PC-9 (cell line): ENCODE measurements at regions not wholly inside any gene's neighbourhood (a gene's known extent, or its start where the extent isn't known, plus 50 kb on each side); places are given as distances from the start of the nearest gene placed in this dataset.

Experiments used
- BruUV-seq: library from RNA; stranded (reverse); fragments of 400-500 nt; replicated peaks from 2 replicates; lab custom pipeline; 2021; lab: Mats Ljungman, UMichigan
- CTCF ChIA-PET: fragments of 300-600 bp; sonication (Branson Sonifier 250); formaldehyde crosslinking; loops from one replicate; lab custom pipeline; 2022; ENCODE audit warnings: antibody characterized with exemption; lab: Charles Lee
- POLR2A ChIA-PET: fragments of 300-600 bp; sonication (Branson Sonifier 250); formaldehyde crosslinking; loops from one replicate; lab custom pipeline; 2022; ENCODE audit warnings: antibody characterized with exemption; ENCODE audit not compliant: unreplicated experiment; lab: Charles Lee
- DNase-seq, 2 experiments: peaks; one replicate each; pipeline versions ENCODE4 v3.0.0 to v3.0.0-alpha.2; 2015 to 2022; ENCODE audit warnings: mixed read lengths in 1 of 2
- H2AFZ ChIP-seq: fragments of 200-600 bp; sonication (generic); 2 replicates; pipeline ENCODE4 v1.8.1; 2017; ENCODE audit warnings: antibody characterized with exemption
- H3F3A ChIP-seq: fragments of 200-600 bp; sonication (generic); 2 replicates; pipeline ENCODE4 v1.8.1; 2017; ENCODE audit warnings: antibody characterized with exemption, mild to moderate bottlenecking, low read depth; ENCODE audit not compliant: insufficient read depth
- H3K27ac ChIP-seq: fragments of 200-600 bp; sonication (generic); 2 replicates; pipeline ENCODE4 v1.6.1; 2016; ENCODE audit warnings: mixed run types
- H3K27me3 ChIP-seq: fragments of 200-600 bp; sonication (generic); 2 replicates; pipeline ENCODE4 v1.6.1; 2016; ENCODE audit warnings: low read depth, mixed run types; ENCODE audit not compliant: insufficient read depth
- H3K36me3 ChIP-seq: fragments of 200-600 bp; sonication (generic); 2 replicates; pipeline ENCODE4 v1.6.1; 2016; ENCODE audit warnings: low read depth, mixed run types
- H3K4me1 ChIP-seq: fragments of 200-600 bp; sonication (generic); replicated peaks from 2 replicates; pipeline ENCODE4 v1.6.1; 2016; ENCODE audit warnings: mixed run types; ENCODE audit not compliant: insufficient read depth
- H3K4me2 ChIP-seq: fragments of 200-600 bp; sonication (generic); 2 replicates; pipeline ENCODE4 v1.6.1; 2017; ENCODE audit warnings: mixed run types
- H3K4me3 ChIP-seq: fragments of 200-600 bp; sonication (generic); 2 replicates; pipeline ENCODE4 v1.6.1; 2016; ENCODE audit warnings: mixed run types
- H3K79me2 ChIP-seq: fragments of 200-600 bp; sonication (generic); 2 replicates; pipeline ENCODE4 v1.6.1; 2017; ENCODE audit warnings: low read depth, mixed run types
- H3K9me2 ChIP-seq: fragments of 200-600 bp; sonication (generic); 2 replicates; pipeline ENCODE4 v1.8.1; 2017; ENCODE audit warnings: mild to moderate bottlenecking; ENCODE audit not compliant: insufficient read depth
- H3K9me3 ChIP-seq: fragments of 200-600 bp; sonication (generic); 2 replicates; pipeline ENCODE4 v1.8.1; 2016; ENCODE audit warnings: low read depth; ENCODE audit not compliant: insufficient read depth
- H4K20me1 ChIP-seq: fragments of 200-600 bp; sonication (generic); 2 replicates; pipeline ENCODE4 v1.8.1; 2017; ENCODE audit not compliant: insufficient read depth
- EZH2 ChIP-seq: fragments of 200-600 bp; sonication (generic); IDR thresholded peaks from 2 replicates; pipeline ENCODE4 v1.8.0; 2017; ENCODE audit warnings: antibody characterized with exemption, low read depth
- intact Hi-C: fragments of 100-400 bp; cut with micrococcal nuclease; formaldehyde crosslinking; loops from one replicate; pipeline ENCODE4 v1.10.0; 2022; ENCODE audit not compliant: unreplicated experiment
- TF ChIP-seq, protein P1 (sequence below): fragments of 200-600 bp; sonication (generic); conservative IDR thresholded peaks from 2 replicates; pipeline ENCODE4 v1.6.1; 2017; ENCODE audit warnings: mixed run types, antibody characterized with exemption, mild to moderate bottlenecking, moderate library complexity

DNA sequence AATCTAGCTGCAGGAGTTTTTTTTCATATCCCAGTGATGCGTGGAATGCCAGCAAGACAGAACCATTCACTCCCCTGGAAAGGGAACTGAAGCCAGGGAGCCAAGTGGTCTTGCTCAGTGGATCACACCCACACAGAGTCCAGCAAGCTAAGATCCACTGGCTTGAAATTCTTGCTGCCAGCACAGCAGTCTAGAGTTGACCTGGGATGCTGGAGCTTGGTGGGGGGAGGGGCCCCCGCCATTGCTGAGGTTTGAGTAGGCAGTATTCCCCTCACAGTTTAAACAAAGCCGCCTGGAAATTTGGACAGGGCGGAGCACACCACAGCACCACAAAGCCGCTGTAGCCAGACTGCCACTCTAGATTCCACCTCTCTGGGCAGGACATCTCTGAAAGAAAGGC lies 86.9 kb upstream of the STXBP6 start:
- intact Hi-C loops, result no loop called here
- H3F3A ChIP-seq, result no peaks in the 10 kb centered on the region
- H4K20me1 ChIP-seq, result no peaks in the 10 kb centered on the region
- no peaks in the 10 kb centered on the region for H3K9me3 ChIP-seq
- no peak overlapping the region for H3K27ac ChIP-seq
- no peak for TF ChIP-seq EZH2
- TF ChIP-seq, protein P1, sequence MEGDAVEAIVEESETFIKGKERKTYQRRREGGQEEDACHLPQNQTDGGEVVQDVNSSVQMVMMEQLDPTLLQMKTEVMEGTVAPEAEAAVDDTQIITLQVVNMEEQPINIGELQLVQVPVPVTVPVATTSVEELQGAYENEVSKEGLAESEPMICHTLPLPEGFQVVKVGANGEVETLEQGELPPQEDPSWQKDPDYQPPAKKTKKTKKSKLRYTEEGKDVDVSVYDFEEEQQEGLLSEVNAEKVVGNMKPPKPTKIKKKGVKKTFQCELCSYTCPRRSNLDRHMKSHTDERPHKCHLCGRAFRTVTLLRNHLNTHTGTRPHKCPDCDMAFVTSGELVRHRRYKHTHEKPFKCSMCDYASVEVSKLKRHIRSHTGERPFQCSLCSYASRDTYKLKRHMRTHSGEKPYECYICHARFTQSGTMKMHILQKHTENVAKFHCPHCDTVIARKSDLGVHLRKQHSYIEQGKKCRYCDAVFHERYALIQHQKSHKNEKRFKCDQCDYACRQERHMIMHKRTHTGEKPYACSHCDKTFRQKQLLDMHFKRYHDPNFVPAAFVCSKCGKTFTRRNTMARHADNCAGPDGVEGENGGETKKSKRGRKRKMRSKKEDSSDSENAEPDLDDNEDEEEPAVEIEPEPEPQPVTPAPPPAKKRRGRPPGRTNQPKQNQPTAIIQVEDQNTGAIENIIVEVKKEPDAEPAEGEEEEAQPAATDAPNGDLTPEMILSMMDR, result no peak
- H3K4me1 ChIP-seq, result no peaks in the 10 kb centered on the region
- no peaks in the 10 kb centered on the region for H3K27me3 ChIP-seq
- H3K9me2 ChIP-seq, result no peaks in the 10 kb centered on the region
- H3K79me2 ChIP-seq, result no peaks in the 10 kb centered on the region
- POLR2A ChIA-PET, result interaction anchor here (0.6 kb wide), 1 partner anchor 62 kb away, joined by 6 read pairs; no protein-coding TSS in a partner anchor
- CTCF ChIA-PET, result interaction anchor here (0.6 kb wide), 1 partner anchor 1145 kb away, joined by 3 read pairs; no protein-coding TSS in a partner anchor
- no peaks in the 10 kb centered on the region for H3K36me3 ChIP-seq
- H3K4me3 ChIP-seq, result no peak overlapping the region
- no TSS peak for BruUV-seq
- DNase-seq, result no peak
- no peak overlapping the region for H2AFZ ChIP-seq
- H3K4me2 ChIP-seq, result no peak overlapping the region

DNA sequence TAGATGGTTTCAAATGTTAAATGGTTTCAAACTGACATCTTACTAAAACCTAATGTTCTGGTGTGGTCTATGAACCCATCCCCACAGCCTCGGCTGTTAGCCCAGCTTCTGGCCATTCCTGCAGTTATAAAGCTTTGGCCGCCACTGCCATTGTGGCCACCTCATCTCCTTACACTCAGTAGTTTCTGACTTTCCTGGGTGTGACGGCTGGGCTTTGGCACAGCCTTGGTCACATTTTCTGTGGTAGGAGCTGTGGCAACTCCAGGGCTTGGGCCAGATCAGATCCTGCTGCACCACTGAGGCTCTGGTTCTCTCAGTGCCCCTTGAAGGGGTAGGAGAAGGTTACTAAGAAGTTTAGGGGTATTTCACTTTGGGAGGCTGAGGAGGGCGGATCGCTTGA lies 84.2 kb upstream of the STXBP6 start:
- no peaks in the 10 kb centered on the region for H3K79me2 ChIP-seq
- no peak overlapping the region for H3K27ac ChIP-seq
- no peaks in the 10 kb centered on the region for H3K4me1 ChIP-seq
- CTCF ChIA-PET, result interaction anchor here (0.5 to 2.5 kb wide), 2 partner anchors 90 to 328 kb away, joined by 3 to 11 read pairs; no protein-coding TSS in a partner anchor
- H3K27me3 ChIP-seq, result no peaks in the 10 kb centered on the region
- H4K20me1 ChIP-seq, result no peaks in the 10 kb centered on the region
- TF ChIP-seq, protein P1, result no peak
- no peak for TF ChIP-seq EZH2
- H2AFZ ChIP-seq, result no peak overlapping the region
- H3K9me2 ChIP-seq, result no peaks in the 10 kb centered on the region
- H3K36me3 ChIP-seq, result no peaks in the 10 kb centered on the region
- no peak for DNase-seq
- no TSS peak for BruUV-seq
- intact Hi-C loops, result loop anchor here (5.0 kb wide), 1 partner anchor 127 kb away; no protein-coding TSS in a partner anchor
- H3K4me2 ChIP-seq, result no peak overlapping the region
- no peaks in the 10 kb centered on the region for H3F3A ChIP-seq
- H3K9me3 ChIP-seq, result no peaks in the 10 kb centered on the region
- POLR2A ChIA-PET, result no interaction called here
- H3K4me3 ChIP-seq, result no peak overlapping the region

DNA sequence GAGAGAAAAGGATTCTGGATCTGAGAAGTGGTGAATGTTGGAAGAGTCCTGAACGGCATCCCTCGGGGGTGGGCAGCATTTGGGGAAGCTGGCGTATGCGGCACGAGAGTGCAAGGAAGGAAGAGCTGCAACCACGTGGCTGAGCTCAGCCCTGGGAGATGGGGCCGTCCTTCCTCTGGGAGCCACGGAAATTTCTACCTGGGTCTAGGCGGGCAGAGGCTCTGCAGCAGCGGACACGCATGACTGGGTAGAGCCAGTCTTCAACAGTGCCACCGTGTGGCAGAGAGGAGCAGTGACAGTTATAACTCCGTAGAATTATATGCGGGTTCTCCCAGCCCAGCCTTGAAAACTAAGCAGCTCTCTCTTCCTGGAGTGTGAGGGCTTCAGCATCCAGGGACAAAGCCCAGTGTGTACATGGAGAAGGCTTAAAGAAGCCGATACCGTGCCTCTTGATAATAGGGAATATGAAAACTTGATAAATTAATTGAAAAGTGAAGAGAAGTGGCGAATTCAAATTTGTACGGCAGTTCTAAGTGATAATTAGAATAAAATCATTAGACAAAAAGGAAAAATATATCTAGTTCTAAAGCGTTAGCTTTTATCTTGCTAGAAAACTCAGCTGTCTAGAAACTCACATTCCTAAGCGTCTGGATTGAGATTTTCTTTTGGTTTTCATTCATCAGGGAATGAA lies 82.9 kb upstream of the STXBP6 start:
- no peak overlapping the region for H2AFZ ChIP-seq
- CTCF ChIA-PET, result interaction anchor here (1.4 to 2.5 kb wide), 2 partner anchors 272 to 327 kb away, joined by 5 to 11 read pairs; no protein-coding TSS in a partner anchor
- H3F3A ChIP-seq, result no peaks in the 10 kb centered on the region

More for the DNA sequence above, 82.9 kb upstream of the STXBP6 start:
- Histone ChIP-seq H3K4me3 (no peak overlapping the region), H3K36me3 (no peaks in the 10 kb centered on the region), H3K79me2 (no peaks in the 10 kb centered on the region), H3K4me2 (0 out of 2 replicates have a peak overlapping the region, but pooled peaks have one; percentile 13), H3K27me3 (no peaks in the 10 kb centered on the region), H3K9me3 (no peaks in the 10 kb centered on the region), H3K27ac (no peak overlapping the region), H3K4me1 (no peaks in the 10 kb centered on the region), H3K9me2 (no peaks in the 10 kb centered on the region), H4K20me1 (no peaks in the 10 kb centered on the region)
- POLR2A ChIA-PET, result interaction anchor here (0.5 to 0.8 kb wide), 2 partner anchors 180 to 315 kb away, joined by 3 to 9 read pairs; no protein-coding TSS in a partner anchor
- intact Hi-C loops, result loop anchor here (1.0 to 5.0 kb wide), 4 partner anchors 82 to 327 kb away; partner anchors contain the start of gene STXBP6
- DNase-seq, result peak in 1 of 2 experiments; percentile 49
- BruUV-seq, result no TSS peak
- TF ChIP-seq, protein P1, result peak; percentile 75
- no peak for TF ChIP-seq EZH2
